DMS53 treated with DMSO at 0.1 percent for 48 hours (cell line): ENCODE measurements at regions not wholly inside any gene's neighbourhood (a gene's known extent, or its start where the extent isn't known, plus 50 kb on each side); places are given as distances from the start of the nearest gene placed in this dataset.

Experiments used
- DNase-seq: peaks from one replicate; lab custom pipeline; 2025; ENCODE audit not compliant: unreplicated experiment; lab: John Stamatoyannopoulos, UW

DNA sequence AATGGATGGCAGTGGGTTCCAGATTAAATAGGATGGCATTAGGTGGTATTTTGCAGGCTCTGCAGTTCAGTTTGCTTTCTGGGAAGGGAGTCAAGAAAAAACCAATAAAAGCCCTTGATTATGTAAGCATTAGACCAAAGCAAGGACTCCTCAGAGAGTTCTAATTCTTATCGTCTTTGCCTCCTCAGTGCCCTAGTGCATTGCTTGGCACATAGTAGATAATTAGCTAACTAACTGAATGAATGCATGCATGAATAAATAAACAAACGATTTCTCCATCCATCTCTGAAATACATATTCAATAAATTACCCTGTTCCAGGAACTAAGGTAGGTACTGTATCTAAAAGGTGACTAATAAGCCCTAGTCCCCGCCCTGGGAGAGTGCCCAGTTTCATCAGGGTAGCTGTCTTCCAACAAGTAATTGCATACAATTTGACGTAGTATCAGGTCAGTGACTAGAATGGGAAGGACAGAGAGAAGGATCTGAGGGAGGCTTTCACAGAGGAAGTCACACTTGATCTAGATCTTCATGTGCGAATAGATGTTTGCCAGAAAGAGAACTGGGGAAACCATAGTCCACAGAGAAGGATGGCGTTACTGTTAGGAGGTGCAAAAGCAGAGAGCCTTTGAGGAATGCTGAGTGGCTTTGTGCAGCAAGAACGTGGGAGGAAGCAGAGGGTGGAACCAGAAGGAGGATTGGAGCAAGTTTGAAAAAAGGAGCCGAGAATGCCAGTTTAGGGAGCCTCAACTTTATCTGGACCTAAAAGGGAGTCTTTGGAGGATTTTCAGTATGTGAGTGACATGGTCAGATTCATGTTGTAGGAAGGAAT, 111.4 kb downstream of the TBX19 start:
- DNase-seq, result no peak

DNA sequence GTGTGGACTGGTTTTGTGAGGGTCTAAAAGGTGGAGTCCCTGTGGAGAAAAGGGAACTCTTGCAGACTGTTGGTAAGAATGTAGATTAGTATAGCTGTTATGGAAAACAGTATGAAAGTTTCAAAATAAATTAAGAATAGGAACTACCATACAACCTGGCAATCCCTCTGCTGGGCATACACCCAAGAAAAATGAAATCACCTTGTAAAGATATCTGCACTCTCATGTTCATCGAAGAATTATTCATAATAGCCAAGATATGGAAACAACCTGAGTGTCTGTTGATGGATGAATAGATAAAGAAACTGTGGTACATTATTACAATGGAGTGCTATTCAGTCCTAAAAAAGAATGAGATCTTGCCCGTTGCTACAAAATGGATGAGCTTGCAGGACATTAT, 109.6 kb downstream of the TBX19 start:
- DNase-seq, result no peak

DNA sequence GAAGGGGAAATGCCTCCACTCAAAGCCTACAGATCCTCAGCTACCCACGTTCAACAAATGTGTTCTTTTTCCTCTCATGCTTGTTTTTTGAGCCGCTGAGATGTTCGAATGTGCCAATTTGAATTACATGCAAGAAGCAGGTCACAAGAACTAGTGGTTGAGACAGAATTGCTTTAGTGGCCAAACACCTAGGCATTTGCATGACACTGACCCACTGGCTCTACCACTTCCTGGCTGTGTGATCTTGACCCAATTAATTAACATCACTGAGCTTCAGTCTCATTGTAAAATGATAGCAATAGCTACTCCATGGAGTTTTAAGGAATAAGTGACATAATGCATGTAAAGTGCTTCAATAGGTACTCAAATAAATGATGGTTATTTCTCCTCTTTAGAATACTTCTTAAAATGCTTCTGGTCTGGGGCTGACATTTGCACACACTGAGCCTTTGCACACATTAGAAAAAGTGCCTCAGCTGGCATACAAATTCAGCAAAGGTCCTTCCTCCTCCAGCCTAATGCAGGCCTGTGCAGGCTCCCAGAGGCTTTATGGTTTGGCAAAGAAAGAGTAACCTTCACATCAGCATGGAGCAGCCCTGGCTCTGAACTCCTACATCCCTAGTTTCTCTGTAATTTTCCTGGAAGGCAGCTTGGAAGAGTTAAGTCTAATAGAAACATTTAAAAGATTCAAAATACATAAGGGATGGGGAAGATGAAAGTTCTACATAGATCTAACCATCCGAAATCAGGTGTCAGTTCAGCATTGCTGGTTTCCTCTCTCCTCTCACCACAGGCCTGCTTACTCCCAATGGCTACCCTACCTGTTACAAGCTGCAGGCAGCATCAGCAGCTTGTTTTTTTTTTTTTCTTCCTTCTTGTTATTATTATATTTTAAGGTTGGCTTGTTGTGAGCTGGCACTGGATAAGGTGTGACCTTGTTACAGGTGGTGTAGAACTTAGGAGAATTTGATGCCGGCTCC, 107.4 kb downstream of the TBX19 start:
- no peak for DNase-seq

GRCh38 chr1:168386949-168387586, 106.4 kb downstream of the TBX19 start:
- DNase-seq, result peak; percentile 70

GRCh38 chr1:168386492-168386891, 105.8 kb downstream of the TBX19 start:
- no peak for DNase-seq

DNA sequence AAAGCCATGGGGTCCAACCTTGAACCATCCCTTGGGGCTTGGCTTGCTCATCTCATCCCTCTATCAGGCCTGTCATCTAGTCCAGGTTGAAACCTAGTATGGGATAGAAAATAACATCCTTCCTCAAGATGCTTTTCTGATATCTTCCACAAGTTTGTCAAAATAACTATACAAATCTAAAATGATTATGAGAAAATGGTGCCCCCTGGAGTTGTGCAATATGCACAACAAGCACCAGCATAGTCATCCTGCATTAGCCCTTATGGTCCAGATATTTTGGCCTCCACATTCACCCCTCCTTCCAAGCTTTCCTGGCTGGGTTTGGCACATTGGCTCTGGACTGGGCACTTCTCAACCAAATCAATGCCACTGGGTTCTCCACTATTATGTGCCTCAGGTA, 101.2 kb downstream of the TBX19 start:
- no peak for DNase-seq

DNA sequence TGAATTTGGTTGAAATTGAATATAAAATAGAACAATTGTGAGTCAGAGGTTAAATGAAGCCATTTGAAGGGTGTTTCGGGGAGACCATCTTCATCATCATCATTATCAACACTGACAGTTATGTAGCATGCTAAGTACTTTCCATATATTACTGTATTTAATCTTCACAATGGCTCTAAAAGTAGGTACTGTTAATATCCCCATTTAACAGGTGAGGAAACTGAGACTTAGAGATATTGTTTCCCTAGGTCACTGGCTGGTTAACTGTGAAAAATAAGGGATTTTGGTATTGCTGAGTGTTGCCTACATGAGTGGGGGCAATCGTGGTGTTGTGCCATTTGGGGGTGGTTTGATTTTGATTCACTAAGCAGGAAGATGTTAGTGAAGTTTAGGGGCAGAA, 100.3 kb downstream of the TBX19 start:
- DNase-seq, result no peak

DNA sequence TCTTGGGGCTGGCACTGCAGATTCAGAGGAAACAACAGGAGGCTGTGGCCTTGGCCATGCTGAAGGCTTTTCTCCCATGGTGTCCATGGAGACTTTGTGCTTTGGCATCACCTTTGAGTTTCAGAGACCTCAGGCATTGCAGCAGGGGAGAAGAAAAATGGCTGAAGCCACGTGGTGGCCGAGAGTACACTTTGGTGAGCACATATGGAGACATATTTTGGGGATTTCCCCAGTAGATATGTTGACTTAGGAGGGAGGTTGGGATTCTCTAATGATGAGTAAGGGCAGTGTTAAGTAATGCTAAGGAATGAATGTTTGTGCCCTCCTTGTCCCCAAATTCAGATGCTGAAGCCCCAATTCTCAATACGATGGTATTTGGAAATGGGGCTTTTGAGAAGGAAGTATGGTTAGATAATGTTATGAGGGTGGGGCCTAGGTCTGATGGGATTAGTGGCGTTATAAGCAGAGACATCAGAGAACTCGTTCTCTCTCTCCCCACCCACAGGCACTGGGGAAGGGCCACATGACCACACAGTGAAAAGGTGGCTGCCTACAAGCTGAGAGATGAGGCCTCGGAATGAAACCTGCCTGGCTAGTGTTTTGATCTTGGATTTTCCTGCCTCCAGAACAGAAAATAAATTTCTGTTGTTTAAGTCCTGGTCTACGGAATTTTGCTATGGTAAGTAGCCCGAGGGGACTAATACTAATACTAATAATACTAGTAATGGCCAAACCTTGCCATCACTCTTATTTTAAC, 98.6 kb downstream of the TBX19 start:
- DNase-seq, result no peak

DNA sequence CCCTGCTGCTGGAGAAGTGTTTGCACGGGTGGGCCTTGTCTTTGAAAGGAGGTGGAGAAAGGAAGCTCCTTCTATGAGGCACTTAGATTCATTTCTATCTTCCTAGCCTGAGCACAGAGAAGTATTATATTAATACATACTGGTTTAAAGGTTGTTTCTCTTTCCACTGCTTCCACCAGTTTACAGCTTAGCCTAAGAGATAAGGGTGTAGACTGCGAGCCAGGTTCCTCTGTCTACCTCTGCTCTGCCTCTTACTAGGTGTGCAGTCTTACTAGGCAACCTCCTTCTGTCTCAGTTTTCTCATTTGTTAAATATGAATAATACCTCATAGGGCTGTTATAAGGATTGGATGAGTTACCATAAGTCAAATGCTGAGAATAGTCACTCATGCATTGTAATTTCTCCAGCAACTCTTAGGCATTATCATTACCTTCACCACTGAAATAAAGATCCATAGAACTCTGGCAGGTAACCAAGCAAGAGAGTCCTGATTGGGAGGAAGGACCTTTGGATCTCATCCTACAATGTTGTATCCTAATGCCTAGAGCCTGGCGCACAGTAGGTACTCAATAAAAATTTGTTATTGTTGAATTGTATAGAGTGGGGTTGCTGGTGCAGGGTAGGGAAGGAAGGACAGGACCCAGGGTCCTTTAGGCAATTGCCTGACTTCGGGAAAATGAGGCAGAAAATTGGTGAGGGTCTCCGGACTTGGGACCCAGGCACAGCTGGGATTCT, 95.1 kb downstream of the TBX19 start:
- no peak for DNase-seq

DNA sequence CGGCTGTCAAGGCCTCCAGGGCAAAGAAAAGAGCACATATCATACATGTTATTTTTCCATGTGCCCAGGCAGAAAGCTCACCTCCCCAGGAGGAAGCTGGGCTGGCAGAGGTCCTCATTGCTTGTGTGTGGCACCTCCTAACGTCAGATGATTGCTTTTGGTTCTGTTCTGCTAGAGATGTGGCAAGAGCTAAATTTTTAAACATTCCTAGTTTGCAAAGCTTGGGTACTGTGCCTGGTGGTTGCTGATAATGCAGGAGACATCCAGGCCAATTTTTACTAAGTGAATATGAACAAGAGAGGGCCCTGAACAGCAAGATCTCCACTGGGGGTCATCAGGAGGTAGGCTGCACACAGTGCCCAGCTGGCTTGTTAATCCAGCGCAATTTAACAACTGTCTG, 93.9 kb downstream of the TBX19 start:
- no peak for DNase-seq

GRCh38 chr1:168373869-168374268, 93.2 kb downstream of the TBX19 start:
- DNase-seq, result no peak

DNA sequence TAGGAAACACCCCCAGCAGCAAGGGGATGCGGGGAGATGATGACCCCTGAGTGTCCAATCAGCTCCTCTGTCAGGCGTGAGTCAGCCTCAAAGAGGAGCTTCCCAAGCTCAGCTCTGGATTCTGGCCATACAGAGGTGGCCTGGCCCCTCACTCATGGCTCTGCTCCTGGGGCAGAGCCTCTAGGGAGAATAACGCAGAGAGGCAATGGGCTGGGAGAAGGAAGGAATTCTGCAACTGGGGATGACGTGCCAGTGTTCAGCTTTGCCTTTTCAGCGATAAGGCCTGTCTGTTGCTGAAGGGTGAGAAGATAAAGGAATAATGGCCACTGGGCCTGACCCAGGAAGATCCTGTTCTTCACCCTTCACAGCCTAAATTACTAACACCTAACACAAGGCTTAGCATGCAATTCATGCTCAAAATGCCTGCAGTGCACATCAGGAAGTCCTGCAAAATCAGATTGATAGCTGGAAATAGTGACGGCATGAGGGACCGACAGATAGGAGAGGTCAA, 92.2 kb downstream of the TBX19 start:
- no peak for DNase-seq

DNA sequence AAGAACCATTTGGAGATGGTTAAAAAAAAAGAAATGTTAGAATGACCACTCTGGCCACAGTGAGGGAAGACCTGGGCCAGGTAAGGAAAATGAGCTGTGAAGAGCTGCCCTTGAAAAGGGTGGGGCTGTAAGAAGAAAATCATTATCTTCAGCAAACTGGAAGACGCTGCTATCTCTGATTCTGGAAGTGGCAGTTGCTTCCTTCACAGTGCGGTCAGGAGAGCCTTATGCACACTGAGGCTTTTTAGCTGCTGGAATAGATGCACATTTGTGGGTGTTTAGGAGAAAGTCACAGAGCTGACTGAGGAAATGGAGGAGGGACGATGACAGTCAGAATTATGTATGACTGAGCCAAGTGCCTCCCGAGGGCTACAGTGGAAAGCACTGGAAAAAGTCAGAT, 91.6 kb downstream of the TBX19 start:
- DNase-seq, result no peak

- no peak for DNase-seq
Observed at GRCh38 chr1:168371477-168371876, 90.8 kb downstream of the TBX19 start.

GRCh38 chr1:168370586-168370985, 89.9 kb downstream of the TBX19 start:
- no peak for DNase-seq

GRCh38 chr1:168369655-168370054, 89.0 kb downstream of the TBX19 start:
- no peak for DNase-seq

DNA sequence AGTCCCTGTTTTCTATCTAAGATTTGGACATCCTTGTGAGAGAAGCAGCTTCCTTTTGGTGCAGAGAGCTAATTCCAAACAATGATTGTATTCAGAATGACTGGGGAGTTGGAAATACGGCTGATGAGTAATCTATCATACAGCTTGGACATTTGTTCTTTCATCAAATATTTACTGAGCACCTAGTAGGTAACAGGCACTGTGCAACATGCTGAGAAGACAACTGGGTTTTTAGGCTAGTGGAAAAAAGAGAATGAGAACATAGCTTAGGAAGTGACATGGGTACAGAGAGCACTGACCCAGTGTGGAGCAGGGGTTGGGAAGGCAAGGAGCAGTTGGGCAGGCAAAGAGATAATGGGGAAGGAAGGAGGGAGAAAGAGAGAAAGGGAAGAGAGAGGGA, 87.5 kb downstream of the TBX19 start:
- no peak for DNase-seq

DNA sequence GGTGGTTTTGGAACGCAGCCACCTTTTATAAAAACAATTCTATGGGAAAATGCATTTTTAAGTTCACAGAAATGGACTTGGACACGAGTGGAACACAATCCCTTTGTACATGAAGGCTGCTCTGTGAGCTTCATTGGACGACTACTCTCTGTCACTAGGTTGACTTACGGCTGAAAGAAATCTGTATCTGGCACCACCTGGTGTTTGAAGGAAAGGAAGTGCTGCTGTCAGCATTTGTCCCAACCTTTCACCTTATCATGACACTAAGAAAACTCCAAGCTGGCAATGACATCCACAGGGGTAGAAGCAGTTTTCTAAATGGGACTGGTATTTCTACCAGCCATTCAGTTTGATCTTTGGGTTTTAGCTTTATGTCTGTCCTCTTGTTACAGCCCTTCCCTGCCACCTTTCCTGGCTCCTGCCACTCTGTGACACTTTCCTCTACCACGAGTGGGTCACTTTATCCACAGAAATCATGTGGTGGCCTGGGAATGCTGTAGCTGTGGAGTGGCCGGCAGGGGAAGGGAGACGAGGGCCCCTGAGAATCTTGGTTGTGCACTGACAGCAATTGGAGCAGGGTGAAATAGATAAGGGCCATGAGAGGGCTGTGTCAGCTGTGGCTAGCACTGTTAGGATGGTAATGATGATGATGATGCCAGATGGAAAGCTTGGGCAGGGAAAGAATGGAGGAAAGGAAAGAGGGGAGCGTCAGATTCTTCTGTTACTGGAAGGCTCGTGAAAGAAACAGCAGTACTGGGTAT, 85.2 kb downstream of the TBX19 start:
- DNase-seq, result no peak
